Epithelial cell of proximal tubule (primary cell): ENCODE measurements at regions not wholly inside any gene's neighbourhood (a gene's known extent, or its start where the extent isn't known, plus 50 kb on each side); places are given as distances from the start of the nearest gene placed in this dataset.

Experiments
- DNase-seq: peaks from one replicate; pipeline ENCODE4 v3.0.0-alpha.2; 2011; ENCODE audit warnings: low read depth
- H3K4me3 ChIP-seq: 2 replicates; pipeline ENCODE4 v1.5.1; 2011; ENCODE audit warnings: low read depth, mild to moderate bottlenecking, low read length
- CTCF ChIP-seq: conservative IDR thresholded peaks from 2 replicates; pipeline ENCODE4 v1.5.1; 2012; ENCODE audit warnings: low read depth, mild to moderate bottlenecking, low read length

DNA sequence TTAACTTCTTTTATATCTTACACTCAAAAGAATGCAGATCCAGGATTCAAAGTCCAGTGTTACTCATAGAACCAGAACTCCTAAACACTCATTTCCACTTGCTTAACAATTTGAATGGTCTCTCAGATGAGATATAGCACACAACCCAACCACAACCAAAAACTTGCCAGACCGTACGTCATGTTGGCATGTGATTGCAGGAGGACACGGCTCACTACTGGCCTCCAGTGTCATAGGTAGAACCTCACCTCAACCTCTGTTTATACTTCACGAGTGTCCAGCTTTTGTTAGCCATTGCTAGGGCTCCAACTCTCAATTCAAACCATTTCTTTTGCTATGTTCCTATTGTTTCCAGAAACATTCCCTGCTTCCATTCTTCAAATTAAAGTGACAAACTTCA lies 58.5 kb upstream of the PDGFD start:
- no peak overlapping the region for H3K4me3 ChIP-seq
- TF ChIP-seq CTCF: no peak
- DNase-seq: no peak

DNA sequence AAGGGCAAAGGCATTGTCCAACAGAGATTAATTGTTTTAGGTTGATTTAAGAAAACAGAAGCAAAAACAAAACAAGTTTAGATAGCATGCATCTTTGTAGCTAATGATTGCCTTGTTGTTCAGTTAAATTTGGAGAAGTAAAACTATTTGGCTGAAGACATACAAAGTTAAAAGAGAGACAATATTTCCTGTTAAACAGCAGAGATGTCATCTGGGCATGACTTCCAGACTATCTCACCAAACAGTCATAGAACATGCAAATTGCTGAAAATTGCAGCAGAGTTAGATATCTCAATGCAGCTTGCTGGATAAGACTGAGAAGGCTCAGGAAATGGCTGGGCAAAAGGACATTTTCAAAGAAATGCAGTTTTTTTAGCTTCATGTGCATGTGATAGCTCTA lies 57.5 kb upstream of the PDGFD start:
- H3K4me3 ChIP-seq: no peak overlapping the region
- no peak for DNase-seq
- TF ChIP-seq CTCF: no peak

DNA sequence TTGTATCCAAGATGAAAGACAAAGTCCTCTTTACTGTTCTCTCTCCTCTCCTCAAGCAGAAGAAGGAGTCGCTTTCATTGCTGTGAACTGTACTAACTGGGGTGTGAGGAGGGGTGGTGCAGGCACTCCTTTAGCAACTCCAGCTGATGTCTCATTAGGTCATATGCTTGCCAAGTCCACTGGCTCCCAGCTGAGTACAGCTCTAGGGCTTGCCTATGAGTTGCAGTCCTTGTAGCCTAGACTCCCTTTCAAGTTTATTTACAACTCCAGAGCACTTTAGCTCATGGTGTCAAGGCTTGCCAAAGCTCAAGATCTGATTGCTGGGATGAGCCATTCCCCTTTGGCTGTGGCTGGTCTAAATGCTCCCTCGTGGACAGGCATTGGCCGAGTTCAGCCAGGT lies 55.1 kb upstream of the PDGFD start:
- H3K4me3 ChIP-seq: no peak overlapping the region
- no peak for TF ChIP-seq CTCF
- DNase-seq: no peak

GRCh38 chr11:104214517-104214916 lies 50.6 kb upstream of the PDGFD start:
- no peak for DNase-seq
- H3K4me3 ChIP-seq: no peak overlapping the region
- no peak for TF ChIP-seq CTCF
